ENCODE measurements at regions not wholly inside any gene's neighbourhood (a gene's known extent, or its start where the extent isn't known, plus 50 kb on each side); places are given as distances from the start of the nearest gene placed in this dataset.

DNA sequence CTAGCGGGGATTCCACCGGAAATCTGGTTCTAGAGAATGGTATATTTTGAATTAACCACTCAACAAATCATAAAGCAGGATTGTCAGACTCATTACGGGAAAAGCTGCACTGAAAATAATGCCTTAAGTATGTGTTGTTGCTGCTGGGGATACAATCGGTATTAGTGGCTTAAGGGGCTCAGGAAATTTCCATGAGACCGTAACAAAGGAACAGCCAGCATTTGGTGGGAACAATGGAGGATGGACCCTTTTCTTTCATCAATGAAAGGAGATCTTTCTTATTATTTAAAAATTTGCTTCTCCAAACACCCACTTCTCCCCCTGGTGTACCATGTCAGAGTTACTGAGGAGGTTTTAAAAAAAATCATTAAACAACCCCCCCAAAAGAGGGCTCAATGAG lies 342.6 kb upstream of the ZFHX3 start (continued):
- TF ChIP-seq, protein P1, sequence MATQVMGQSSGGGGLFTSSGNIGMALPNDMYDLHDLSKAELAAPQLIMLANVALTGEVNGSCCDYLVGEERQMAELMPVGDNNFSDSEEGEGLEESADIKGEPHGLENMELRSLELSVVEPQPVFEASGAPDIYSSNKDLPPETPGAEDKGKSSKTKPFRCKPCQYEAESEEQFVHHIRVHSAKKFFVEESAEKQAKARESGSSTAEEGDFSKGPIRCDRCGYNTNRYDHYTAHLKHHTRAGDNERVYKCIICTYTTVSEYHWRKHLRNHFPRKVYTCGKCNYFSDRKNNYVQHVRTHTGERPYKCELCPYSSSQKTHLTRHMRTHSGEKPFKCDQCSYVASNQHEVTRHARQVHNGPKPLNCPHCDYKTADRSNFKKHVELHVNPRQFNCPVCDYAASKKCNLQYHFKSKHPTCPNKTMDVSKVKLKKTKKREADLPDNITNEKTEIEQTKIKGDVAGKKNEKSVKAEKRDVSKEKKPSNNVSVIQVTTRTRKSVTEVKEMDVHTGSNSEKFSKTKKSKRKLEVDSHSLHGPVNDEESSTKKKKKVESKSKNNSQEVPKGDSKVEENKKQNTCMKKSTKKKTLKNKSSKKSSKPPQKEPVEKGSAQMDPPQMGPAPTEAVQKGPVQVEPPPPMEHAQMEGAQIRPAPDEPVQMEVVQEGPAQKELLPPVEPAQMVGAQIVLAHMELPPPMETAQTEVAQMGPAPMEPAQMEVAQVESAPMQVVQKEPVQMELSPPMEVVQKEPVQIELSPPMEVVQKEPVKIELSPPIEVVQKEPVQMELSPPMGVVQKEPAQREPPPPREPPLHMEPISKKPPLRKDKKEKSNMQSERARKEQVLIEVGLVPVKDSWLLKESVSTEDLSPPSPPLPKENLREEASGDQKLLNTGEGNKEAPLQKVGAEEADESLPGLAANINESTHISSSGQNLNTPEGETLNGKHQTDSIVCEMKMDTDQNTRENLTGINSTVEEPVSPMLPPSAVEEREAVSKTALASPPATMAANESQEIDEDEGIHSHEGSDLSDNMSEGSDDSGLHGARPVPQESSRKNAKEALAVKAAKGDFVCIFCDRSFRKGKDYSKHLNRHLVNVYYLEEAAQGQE (IDR thresholded peaks at IDR 0.05; ENCODE audit: low read depth, low read length): no peak
- TF ChIP-seq KLF5 (IDR thresholded peaks at IDR 0.05; ENCODE audit: partially characterized antibody) (no peak), CEBPB (IDR thresholded peaks at IDR 0.05; ENCODE audit: borderline replicate concordance in 1 of 2, low read depth in 2 of 2, low read length in 2 of 2) (no peak), RELA (IDR thresholded peaks at IDR 0.05; ENCODE audit: borderline replicate concordance, partially characterized antibody) (no peak), EED (IDR thresholded peaks at IDR 0.05; ENCODE audit: low read depth) (no peak), ZNF274 (IDR thresholded peaks at IDR 0.05; ENCODE audit: insufficient read depth, insufficient read length) (no peak)
- TF ChIP-seq, protein P2, sequence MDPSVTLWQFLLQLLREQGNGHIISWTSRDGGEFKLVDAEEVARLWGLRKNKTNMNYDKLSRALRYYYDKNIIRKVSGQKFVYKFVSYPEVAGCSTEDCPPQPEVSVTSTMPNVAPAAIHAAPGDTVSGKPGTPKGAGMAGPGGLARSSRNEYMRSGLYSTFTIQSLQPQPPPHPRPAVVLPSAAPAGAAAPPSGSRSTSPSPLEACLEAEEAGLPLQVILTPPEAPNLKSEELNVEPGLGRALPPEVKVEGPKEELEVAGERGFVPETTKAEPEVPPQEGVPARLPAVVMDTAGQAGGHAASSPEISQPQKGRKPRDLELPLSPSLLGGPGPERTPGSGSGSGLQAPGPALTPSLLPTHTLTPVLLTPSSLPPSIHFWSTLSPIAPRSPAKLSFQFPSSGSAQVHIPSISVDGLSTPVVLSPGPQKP (IDR thresholded peaks at IDR 0.05; ENCODE audit: low read depth, low read length): no peak
- TF ChIP-seq, protein P3, sequence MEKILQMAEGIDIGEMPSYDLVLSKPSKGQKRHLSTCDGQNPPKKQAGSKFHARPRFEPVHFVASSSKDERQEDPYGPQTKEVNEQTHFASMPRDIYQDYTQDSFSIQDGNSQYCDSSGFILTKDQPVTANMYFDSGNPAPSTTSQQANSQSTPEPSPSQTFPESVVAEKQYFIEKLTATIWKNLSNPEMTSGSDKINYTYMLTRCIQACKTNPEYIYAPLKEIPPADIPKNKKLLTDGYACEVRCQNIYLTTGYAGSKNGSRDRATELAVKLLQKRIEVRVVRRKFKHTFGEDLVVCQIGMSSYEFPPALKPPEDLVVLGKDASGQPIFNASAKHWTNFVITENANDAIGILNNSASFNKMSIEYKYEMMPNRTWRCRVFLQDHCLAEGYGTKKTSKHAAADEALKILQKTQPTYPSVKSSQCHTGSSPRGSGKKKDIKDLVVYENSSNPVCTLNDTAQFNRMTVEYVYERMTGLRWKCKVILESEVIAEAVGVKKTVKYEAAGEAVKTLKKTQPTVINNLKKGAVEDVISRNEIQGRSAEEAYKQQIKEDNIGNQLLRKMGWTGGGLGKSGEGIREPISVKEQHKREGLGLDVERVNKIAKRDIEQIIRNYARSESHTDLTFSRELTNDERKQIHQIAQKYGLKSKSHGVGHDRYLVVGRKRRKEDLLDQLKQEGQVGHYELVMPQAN (conservative IDR thresholded peaks at IDR 0.05): no peak
